Liver (tissue), 8 donors: ENCODE measurements at regions not wholly inside any gene's neighbourhood (a gene's known extent, or its start where the extent isn't known, plus 50 kb on each side); places are given as distances from the start of the nearest gene placed in this dataset.

ENCODE experiments used
- DNase-seq: peaks from one replicate; pipeline ENCODE4 v3.0.0-alpha.2; 2017; ENCODE audit warnings: low spot score
- H3K27ac ChIP-seq, 2 donors: one replicate each; pipeline ENCODE4 v1.7.0; 2013; ENCODE audit warnings: inconsistent platforms in 2 of 2, low read length in 2 of 2, control low read depth in 1 of 2, low read depth in 1 of 2, mild to moderate bottlenecking in 1 of 2
- H3K27me3 ChIP-seq, 4 donors: one replicate each; pipeline versions ENCODE4 v1.6.1 to v1.7.0; 2013; ENCODE audit warnings: low read length in 3 of 4, inconsistent platforms in 1 of 4, mild to moderate bottlenecking in 1 of 4, moderate library complexity in 1 of 4; ENCODE audit not compliant: control insufficient read depth in 4 of 4, insufficient read depth in 4 of 4
- H3K36me3 ChIP-seq, 4 donors: one replicate each; pipeline versions ENCODE4 v1.6.1 to v1.7.0; 2013; ENCODE audit warnings: low read length in 3 of 4, mild to moderate bottlenecking in 3 of 4, low read depth in 1 of 4, moderate library complexity in 1 of 4; ENCODE audit not compliant: control insufficient read depth in 4 of 4, insufficient read depth in 3 of 4
- H3K4me1 ChIP-seq, 4 donors: one replicate each; pipeline versions ENCODE4 v1.6.1 to v1.7.0; 2013; ENCODE audit warnings: low read length in 3 of 4, mild to moderate bottlenecking in 3 of 4, moderate library complexity in 1 of 4; ENCODE audit not compliant: control insufficient read depth in 4 of 4, insufficient read depth in 4 of 4
- H3K4me3 ChIP-seq, 3 donors: one replicate each; pipeline versions ENCODE4 v1.6.1 to v1.7.0; 2013; ENCODE audit warnings: low read length in 3 of 3, control low read depth in 1 of 3, low read depth in 1 of 3, mild to moderate bottlenecking in 1 of 3
- H3K9ac ChIP-seq, 2 donors: one replicate each; pipeline ENCODE4 v1.7.0; 2013; ENCODE audit warnings: low read length in 2 of 2, mild to moderate bottlenecking in 2 of 2, moderate library complexity in 2 of 2, control low read depth in 1 of 2, low read depth in 1 of 2
- H3K9me3 ChIP-seq, 4 donors: one replicate each; pipeline versions ENCODE4 v1.6.1 to v1.7.0; 2013; ENCODE audit warnings: low read length in 3 of 4; ENCODE audit not compliant: control insufficient read depth in 4 of 4
- EGR1 ChIP-seq, 2 donors: IDR thresholded peaks; 2 replicates each; pipeline ENCODE4 v1.6.1; 2016 to 2018; ENCODE audit warnings: antibody characterized with exemption in 2 of 2, low read depth in 2 of 2
- FOXA1 ChIP-seq: IDR thresholded peaks from 2 replicates; pipeline ENCODE4 v1.6.1; 2016; ENCODE audit warnings: antibody characterized with exemption
- FOXA2 ChIP-seq: IDR thresholded peaks from 2 replicates; pipeline ENCODE4 v1.6.1; 2016; ENCODE audit warnings: antibody characterized with exemption
- GABPA ChIP-seq, 2 donors: IDR thresholded peaks in 1 of 2; conservative IDR thresholded peaks in 1 of 2; 2 replicates each; pipeline ENCODE4 v1.6.1; 2016; ENCODE audit warnings: antibody characterized with exemption in 2 of 2, mild to moderate bottlenecking in 1 of 2, moderate library complexity in 1 of 2
- HNF4A ChIP-seq, 2 donors: conservative IDR thresholded peaks; 2 replicates each; pipeline ENCODE4 v1.6.1; 2016; ENCODE audit warnings: antibody characterized with exemption in 2 of 2, mild to moderate bottlenecking in 2 of 2
- HNF4G ChIP-seq: IDR thresholded peaks from 2 replicates; pipeline ENCODE4 v1.6.1; 2016; ENCODE audit warnings: antibody characterized with exemption
- JUND ChIP-seq, 2 donors: IDR thresholded peaks; 2 replicates each; pipeline ENCODE4 v1.6.1; 2016; ENCODE audit warnings: antibody characterized with exemption in 2 of 2
- NR2F2 ChIP-seq: IDR thresholded peaks from 2 replicates; pipeline ENCODE4 v1.6.1; 2016; ENCODE audit warnings: antibody characterized with exemption
- RAD21 ChIP-seq, 2 donors: IDR thresholded peaks; 2 replicates each; pipeline ENCODE4 v1.6.1; 2016; ENCODE audit warnings: antibody characterized with exemption in 2 of 2, mild to moderate bottlenecking in 2 of 2
- RXRA ChIP-seq, 2 donors: IDR thresholded peaks; 2 replicates each; pipeline ENCODE4 v1.6.1; 2017 to 2018; ENCODE audit warnings: antibody characterized with exemption in 2 of 2, mild to moderate bottlenecking in 1 of 2
- SP1 ChIP-seq: IDR thresholded peaks from 2 replicates; pipeline ENCODE4 v1.6.1; 2018; ENCODE audit warnings: antibody characterized with exemption, mild to moderate bottlenecking
- TAF1 ChIP-seq: conservative IDR thresholded peaks from 2 replicates; pipeline ENCODE4 v1.6.1; 2016; ENCODE audit warnings: antibody characterized with exemption, mild to moderate bottlenecking
- YY1 ChIP-seq: IDR thresholded peaks from 2 replicates; pipeline ENCODE4 v1.6.1; 2016; ENCODE audit warnings: antibody characterized with exemption, mild to moderate bottlenecking
- WGBS: extraction: QIAGEN DNeasy Blood & Tissue Kit; methylation state at CpG from one replicate; pipeline ENCODE4 v1.1.7; 2013; 5-methylcytosine and 5-hydroxymethylcytosine counted together
- TF ChIP-seq, protein P1 (sequence below): IDR thresholded peaks from 2 replicates; pipeline ENCODE4 v1.6.1; 2016; ENCODE audit warnings: antibody characterized with exemption
- TF ChIP-seq, protein P2 (sequence below): fragments of 150-350 bp; IDR thresholded peaks from 2 replicates; pipeline ENCODE4 v1.5.1; 2017; ENCODE audit warnings: improper control_type of control experiment, low read depth, low read length; ENCODE audit not compliant: missing input control
- TF ChIP-seq, protein P3 (sequence below): IDR thresholded peaks from 2 replicates; pipeline ENCODE4 v1.6.1; 2016; ENCODE audit warnings: antibody characterized with exemption
- TF ChIP-seq, protein P4 (sequence below): IDR thresholded peaks from 2 replicates; pipeline ENCODE4 v1.6.1; 2016; ENCODE audit warnings: antibody characterized with exemption, mild to moderate bottlenecking
- TF ChIP-seq, protein P5 (sequence below): IDR thresholded peaks from 2 replicates; pipeline ENCODE4 v1.6.1; 2016; ENCODE audit warnings: antibody characterized with exemption
- donor health status: healthy.
- donor health status: healthy.
- donor health status: healthy.
- donor health status: healthy.
- donor health status: healthy.

DNA sequence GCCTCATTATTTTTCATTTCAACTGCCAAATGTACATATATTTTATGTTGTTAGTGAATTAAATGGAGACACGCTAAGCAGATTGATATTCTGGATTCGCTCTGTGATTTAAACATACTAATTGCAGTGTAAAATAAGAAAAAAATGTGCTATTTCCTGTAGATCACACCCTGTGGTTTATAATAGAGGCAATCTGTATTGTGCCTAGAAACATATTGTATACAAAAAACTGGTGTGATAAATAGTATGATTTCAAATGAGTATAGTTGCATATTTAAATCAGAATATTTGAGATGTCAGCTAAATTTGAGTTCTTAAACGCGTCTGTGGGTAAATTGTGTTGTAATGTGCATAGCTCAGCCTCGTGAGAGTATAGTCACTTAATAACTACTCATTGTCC, 643.9 kb downstream of the TBC1D4 start:
- no peak for DNase-seq
- H3K27me3 ChIP-seq = no peaks in the 10 kb centered on the region
- no peak overlapping the region for H3K4me3 ChIP-seq
- H3K27ac ChIP-seq = no peak overlapping the region
- no peak overlapping the region for H3K9ac ChIP-seq
- no peaks in the 10 kb centered on the region for H3K36me3 ChIP-seq
- WGBS = 81% methylated on average over 5 of the region's 5 CpGs
- no peaks in the 10 kb centered on the region for H3K4me1 ChIP-seq
- TF ChIP-seq JUND (IDR thresholded peaks at IDR 0.05) = no peak
- TF ChIP-seq, protein P1, sequence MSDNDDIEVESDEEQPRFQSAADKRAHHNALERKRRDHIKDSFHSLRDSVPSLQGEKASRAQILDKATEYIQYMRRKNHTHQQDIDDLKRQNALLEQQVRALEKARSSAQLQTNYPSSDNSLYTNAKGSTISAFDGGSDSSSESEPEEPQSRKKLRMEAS = no peak
- TF ChIP-seq NR2F2 = no peak
- no peak for TF ChIP-seq FOXA2
- TF ChIP-seq, protein P2, sequence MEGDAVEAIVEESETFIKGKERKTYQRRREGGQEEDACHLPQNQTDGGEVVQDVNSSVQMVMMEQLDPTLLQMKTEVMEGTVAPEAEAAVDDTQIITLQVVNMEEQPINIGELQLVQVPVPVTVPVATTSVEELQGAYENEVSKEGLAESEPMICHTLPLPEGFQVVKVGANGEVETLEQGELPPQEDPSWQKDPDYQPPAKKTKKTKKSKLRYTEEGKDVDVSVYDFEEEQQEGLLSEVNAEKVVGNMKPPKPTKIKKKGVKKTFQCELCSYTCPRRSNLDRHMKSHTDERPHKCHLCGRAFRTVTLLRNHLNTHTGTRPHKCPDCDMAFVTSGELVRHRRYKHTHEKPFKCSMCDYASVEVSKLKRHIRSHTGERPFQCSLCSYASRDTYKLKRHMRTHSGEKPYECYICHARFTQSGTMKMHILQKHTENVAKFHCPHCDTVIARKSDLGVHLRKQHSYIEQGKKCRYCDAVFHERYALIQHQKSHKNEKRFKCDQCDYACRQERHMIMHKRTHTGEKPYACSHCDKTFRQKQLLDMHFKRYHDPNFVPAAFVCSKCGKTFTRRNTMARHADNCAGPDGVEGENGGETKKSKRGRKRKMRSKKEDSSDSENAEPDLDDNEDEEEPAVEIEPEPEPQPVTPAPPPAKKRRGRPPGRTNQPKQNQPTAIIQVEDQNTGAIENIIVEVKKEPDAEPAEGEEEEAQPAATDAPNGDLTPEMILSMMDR = no peak
- no peak for TF ChIP-seq HNF4G
- no peak for TF ChIP-seq RXRA (IDR thresholded peaks at IDR 0.05)
- no peaks in the 10 kb centered on the region for H3K9me3 ChIP-seq

DNA sequence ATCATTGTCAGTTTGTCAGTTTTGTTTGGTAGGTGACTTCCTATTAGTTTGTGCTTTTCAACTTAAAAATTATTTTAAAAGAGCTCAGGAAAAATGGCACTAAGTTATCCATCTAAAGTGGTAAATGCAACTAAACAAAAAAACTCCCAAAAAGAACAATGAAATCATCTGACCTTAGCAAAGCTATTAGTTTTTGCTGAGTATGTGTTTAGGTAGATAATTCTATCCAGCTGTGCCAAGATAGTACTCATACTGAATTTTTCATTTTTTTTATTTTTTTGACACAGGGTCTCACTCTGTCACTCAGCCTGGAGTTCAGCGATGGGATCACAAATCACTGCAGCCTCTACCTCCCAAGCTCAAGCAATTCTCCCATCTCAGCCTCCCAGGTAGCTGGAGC, 645.3 kb downstream of the TBC1D4 start:
- no peaks in the 10 kb centered on the region for H3K36me3 ChIP-seq
- TF ChIP-seq, protein P1 = no peak
- no peak for TF ChIP-seq FOXA2
- TF ChIP-seq GABPA (IDR thresholded peaks at IDR 0.05 in 1 of 2, conservative IDR thresholded peaks at IDR 0.05 in 1 of 2) = no peak
- TF ChIP-seq NR2F2 = no peak
- TF ChIP-seq, protein P3, sequence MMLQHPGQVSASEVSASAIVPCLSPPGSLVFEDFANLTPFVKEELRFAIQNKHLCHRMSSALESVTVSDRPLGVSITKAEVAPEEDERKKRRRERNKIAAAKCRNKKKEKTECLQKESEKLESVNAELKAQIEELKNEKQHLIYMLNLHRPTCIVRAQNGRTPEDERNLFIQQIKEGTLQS = no peak
- TF ChIP-seq HNF4A (conservative IDR thresholded peaks at IDR 0.05) = no peak
- TF ChIP-seq TAF1 = no peak
- TF ChIP-seq, protein P4, sequence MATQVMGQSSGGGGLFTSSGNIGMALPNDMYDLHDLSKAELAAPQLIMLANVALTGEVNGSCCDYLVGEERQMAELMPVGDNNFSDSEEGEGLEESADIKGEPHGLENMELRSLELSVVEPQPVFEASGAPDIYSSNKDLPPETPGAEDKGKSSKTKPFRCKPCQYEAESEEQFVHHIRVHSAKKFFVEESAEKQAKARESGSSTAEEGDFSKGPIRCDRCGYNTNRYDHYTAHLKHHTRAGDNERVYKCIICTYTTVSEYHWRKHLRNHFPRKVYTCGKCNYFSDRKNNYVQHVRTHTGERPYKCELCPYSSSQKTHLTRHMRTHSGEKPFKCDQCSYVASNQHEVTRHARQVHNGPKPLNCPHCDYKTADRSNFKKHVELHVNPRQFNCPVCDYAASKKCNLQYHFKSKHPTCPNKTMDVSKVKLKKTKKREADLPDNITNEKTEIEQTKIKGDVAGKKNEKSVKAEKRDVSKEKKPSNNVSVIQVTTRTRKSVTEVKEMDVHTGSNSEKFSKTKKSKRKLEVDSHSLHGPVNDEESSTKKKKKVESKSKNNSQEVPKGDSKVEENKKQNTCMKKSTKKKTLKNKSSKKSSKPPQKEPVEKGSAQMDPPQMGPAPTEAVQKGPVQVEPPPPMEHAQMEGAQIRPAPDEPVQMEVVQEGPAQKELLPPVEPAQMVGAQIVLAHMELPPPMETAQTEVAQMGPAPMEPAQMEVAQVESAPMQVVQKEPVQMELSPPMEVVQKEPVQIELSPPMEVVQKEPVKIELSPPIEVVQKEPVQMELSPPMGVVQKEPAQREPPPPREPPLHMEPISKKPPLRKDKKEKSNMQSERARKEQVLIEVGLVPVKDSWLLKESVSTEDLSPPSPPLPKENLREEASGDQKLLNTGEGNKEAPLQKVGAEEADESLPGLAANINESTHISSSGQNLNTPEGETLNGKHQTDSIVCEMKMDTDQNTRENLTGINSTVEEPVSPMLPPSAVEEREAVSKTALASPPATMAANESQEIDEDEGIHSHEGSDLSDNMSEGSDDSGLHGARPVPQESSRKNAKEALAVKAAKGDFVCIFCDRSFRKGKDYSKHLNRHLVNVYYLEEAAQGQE = no peak
- TF ChIP-seq, protein P2 = no peak
- TF ChIP-seq JUND (IDR thresholded peaks at IDR 0.05) = no peak
- TF ChIP-seq EGR1 (IDR thresholded peaks at IDR 0.05; ENCODE audit: low read depth in 2 of 2) = no peak
- TF ChIP-seq, protein P5, sequence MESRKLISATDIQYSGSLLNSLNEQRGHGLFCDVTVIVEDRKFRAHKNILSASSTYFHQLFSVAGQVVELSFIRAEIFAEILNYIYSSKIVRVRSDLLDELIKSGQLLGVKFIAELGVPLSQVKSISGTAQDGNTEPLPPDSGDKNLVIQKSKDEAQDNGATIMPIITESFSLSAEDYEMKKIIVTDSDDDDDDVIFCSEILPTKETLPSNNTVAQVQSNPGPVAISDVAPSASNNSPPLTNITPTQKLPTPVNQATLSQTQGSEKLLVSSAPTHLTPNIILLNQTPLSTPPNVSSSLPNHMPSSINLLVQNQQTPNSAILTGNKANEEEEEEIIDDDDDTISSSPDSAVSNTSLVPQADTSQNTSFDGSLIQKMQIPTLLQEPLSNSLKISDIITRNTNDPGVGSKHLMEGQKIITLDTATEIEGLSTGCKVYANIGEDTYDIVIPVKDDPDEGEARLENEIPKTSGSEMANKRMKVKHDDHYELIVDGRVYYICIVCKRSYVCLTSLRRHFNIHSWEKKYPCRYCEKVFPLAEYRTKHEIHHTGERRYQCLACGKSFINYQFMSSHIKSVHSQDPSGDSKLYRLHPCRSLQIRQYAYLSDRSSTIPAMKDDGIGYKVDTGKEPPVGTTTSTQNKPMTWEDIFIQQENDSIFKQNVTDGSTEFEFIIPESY = no peak
- TF ChIP-seq RAD21 (IDR thresholded peaks at IDR 0.05) = no peak
- no peak for TF ChIP-seq SP1
- no peak for TF ChIP-seq HNF4G
- no peak for TF ChIP-seq FOXA1
- no peak for TF ChIP-seq YY1
- TF ChIP-seq RXRA (IDR thresholded peaks at IDR 0.05) = no peak
- H3K9ac ChIP-seq = no peak overlapping the region
- 88% methylated on average over 1 of the region's 1 CpG for WGBS
- no peaks in the 10 kb centered on the region for H3K4me1 ChIP-seq
- H3K4me3 ChIP-seq = no peak overlapping the region
- H3K27ac ChIP-seq = no peak overlapping the region
- H3K27me3 ChIP-seq = no peaks in the 10 kb centered on the region
- no peaks in the 10 kb centered on the region for H3K9me3 ChIP-seq
- no peak for DNase-seq
